Thyroid gland (tissue), 4 donors: ENCODE measurements at regions not wholly inside any gene's neighbourhood (a gene's known extent, or its start where the extent isn't known, plus 50 kb on each side); places are given as distances from the start of the nearest gene placed in this dataset.

Experiments used
- CTCF ChIP-seq, 6 experiments: fragments of 200-600 bp in 3 of 6; fragments of 450-650 bp in 3 of 6; sonication (generic) in 3 of 6; IDR thresholded peaks; one replicate each; pipeline ENCODE4 v1.5.1; 2016 to 2019; ENCODE audit warnings: antibody characterized with exemption in 6 of 6, mild to moderate bottlenecking in 2 of 6, inconsistent platforms in 1 of 6, moderate library complexity in 1 of 6
- POLR2A ChIP-seq, 2 donors: fragments of 450-650 bp; IDR thresholded peaks; one replicate each; pipeline ENCODE4 v1.6.1; 2017; ENCODE audit warnings: antibody characterized with exemption in 2 of 2, mild to moderate bottlenecking in 2 of 2, moderate library complexity in 1 of 2

- TF ChIP-seq CTCF (IDR thresholded peaks at IDR 0.05) (no peak), POLR2A (IDR thresholded peaks at IDR 0.05) (no peak)
These were observed 796.7 kb downstream of the QKI start for GRCh38 chr6:164211254-164211653.
